MM.1S (cell line): ENCODE measurements at regions not wholly inside any gene's neighbourhood (a gene's known extent, or its start where the extent isn't known, plus 50 kb on each side); places are given as distances from the start of the nearest gene placed in this dataset.

Experiments
- CTCF ChIP-seq: fragments of 300-600 bp; sonication (generic); IDR thresholded peaks from 2 replicates; pipeline ENCODE4 v1.5.1; 2016; ENCODE audit warnings: antibody characterized with exemption, low read length, mixed read lengths
- EZH2 ChIP-seq: fragments of 300-600 bp; sonication (generic); optimal IDR thresholded peaks from 2 replicates; pipeline ENCODE3; 2017; ENCODE audit warnings: low read depth, mild to moderate bottlenecking, antibody characterized with exemption, low read length, mixed read lengths

GRCh38 chr11:15699978-15700377, 585.3 kb downstream of the INSC start:
- TF ChIP-seq CTCF (no peak), EZH2 (no peak)
